Activated B cell treated with CpG ODN at 0.5 μM for 24 hours (primary cell): ENCODE measurements at regions not wholly inside any gene's neighbourhood (a gene's known extent, or its start where the extent isn't known, plus 50 kb on each side); places are given as distances from the start of the nearest gene placed in this dataset.

Experiments
- ATAC-seq: fragments of 200-7000 bp; cut with Tn5 transposase; one replicate; pipeline ENCODE4 v1.10.0; 2021; ENCODE audit warnings: low read depth, mild to moderate bottlenecking, moderate library complexity
- CTCF ChIA-PET: fragments of 350-600 bp; sonication (Branson Sonifier 250); formaldehyde crosslinking; loops from one replicate; lab custom pipeline; 2021; ENCODE audit warnings: antibody characterized with exemption; lab: Charles Lee
- POLR2A ChIA-PET: fragments of 350-600 bp; sonication (Branson Sonifier 250); formaldehyde crosslinking; loops from one replicate; lab custom pipeline; 2021; ENCODE audit warnings: antibody characterized with exemption; lab: Charles Lee
- DNase-seq: peaks from one replicate; pipeline ENCODE4 v3.0.0; 2022
- H3K27ac Mint-ChIP-seq: one replicate; pipeline ENCODE4 v1.8.0; 2020; ENCODE audit warnings: mixed read lengths
- H3K27me3 Mint-ChIP-seq: one replicate; pipeline ENCODE4 v1.8.0; 2021; ENCODE audit warnings: mixed read lengths
- H3K36me3 Mint-ChIP-seq: one replicate; pipeline ENCODE4 v1.8.0; 2021; ENCODE audit warnings: low read depth, mixed read lengths
- H3K4me1 Mint-ChIP-seq: one replicate; pipeline ENCODE4 v1.8.0; 2021; ENCODE audit warnings: mixed read lengths
- H3K4me3 Mint-ChIP-seq: one replicate; pipeline ENCODE4 v1.8.0; 2020; ENCODE audit warnings: mild to moderate bottlenecking, mixed read lengths
- H3K9me3 Mint-ChIP-seq: one replicate; pipeline ENCODE4 v1.8.0; 2020; ENCODE audit warnings: mixed read lengths
- intact Hi-C: fragments of 100-400 bp; cut with micrococcal nuclease; formaldehyde crosslinking; loops from one replicate; pipeline ENCODE4 v1.15.1; 2024
- TF ChIP-seq, protein P1 (sequence below): fragments of 200-600 bp; IDR thresholded peaks from one replicate; pipeline ENCODE4 v1.8.0; 2022; ENCODE audit warnings: antibody characterized with exemption, mild to moderate bottlenecking

DNA sequence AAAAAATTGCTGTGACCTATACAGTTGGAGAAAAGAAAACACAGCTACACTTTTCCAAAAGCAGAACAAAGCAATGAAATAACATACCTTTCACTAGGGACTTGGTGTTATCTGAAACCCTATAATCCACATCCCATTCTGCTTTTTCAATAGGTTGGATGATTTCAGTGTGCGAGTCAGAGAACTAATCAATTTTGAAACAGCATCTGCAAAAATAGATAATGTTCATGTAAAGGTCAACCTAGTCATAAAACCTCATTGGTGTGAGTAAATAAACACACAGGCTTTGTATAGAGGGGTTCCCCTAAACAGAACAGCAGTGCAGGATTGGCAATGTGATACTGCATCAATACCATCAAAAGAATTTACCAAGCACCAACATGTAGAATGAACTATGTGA, 173.0 kb upstream of the G2E3 start:
- H3K4me3 Mint-ChIP-seq, result no peak overlapping the region
- no peaks in the 10 kb centered on the region for H3K27me3 Mint-ChIP-seq
- H3K36me3 Mint-ChIP-seq, result no peaks in the 10 kb centered on the region
- no peak overlapping the region for H3K27ac Mint-ChIP-seq
- no peak for DNase-seq
- intact Hi-C loops, result no loop called here
- ATAC-seq, result no peak
- ChIA-PET CTCF (interaction anchor here (1.3 kb wide), 1 partner anchor 11 kb away, joined by 3 read pairs; no protein-coding TSS in a partner anchor), POLR2A (no interaction called here)
- H3K4me1 Mint-ChIP-seq, result no peaks in the 10 kb centered on the region
- H3K9me3 Mint-ChIP-seq, result no peaks in the 10 kb centered on the region
- TF ChIP-seq, protein P1, sequence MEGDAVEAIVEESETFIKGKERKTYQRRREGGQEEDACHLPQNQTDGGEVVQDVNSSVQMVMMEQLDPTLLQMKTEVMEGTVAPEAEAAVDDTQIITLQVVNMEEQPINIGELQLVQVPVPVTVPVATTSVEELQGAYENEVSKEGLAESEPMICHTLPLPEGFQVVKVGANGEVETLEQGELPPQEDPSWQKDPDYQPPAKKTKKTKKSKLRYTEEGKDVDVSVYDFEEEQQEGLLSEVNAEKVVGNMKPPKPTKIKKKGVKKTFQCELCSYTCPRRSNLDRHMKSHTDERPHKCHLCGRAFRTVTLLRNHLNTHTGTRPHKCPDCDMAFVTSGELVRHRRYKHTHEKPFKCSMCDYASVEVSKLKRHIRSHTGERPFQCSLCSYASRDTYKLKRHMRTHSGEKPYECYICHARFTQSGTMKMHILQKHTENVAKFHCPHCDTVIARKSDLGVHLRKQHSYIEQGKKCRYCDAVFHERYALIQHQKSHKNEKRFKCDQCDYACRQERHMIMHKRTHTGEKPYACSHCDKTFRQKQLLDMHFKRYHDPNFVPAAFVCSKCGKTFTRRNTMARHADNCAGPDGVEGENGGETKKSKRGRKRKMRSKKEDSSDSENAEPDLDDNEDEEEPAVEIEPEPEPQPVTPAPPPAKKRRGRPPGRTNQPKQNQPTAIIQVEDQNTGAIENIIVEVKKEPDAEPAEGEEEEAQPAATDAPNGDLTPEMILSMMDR, result no peak

DNA sequence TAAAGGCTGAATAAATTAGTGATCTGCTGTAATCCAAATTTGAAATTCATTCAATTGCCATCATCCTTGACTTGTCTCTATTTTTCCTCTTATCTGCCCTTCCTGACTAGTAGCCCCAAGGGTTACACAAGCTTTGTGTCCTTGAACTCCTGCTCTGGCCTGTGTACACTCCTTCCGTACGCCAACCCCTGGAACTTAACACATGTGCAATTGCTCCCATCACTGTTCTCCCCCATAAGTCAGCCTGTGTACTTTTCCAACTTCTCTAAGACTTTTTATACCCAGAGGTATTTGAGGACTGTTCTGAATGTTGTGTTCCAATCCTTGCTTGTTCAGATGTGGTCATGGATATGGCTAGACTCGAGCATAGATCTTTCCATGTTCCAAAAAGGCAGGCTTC, 171.1 kb upstream of the G2E3 start:
- Mint-ChIP-seq H3K27me3 (no peaks in the 10 kb centered on the region), H3K9me3 (no peaks in the 10 kb centered on the region), H3K4me1 (no peaks in the 10 kb centered on the region), H3K27ac (no peak overlapping the region), H3K4me3 (no peak overlapping the region), H3K36me3 (no peaks in the 10 kb centered on the region)
- ATAC-seq (no peak), DNase-seq (no peak)
- TF ChIP-seq, protein P1, result no peak
- intact Hi-C loops, result no loop called here
- ChIA-PET POLR2A (no interaction called here), CTCF (no interaction called here)

DNA sequence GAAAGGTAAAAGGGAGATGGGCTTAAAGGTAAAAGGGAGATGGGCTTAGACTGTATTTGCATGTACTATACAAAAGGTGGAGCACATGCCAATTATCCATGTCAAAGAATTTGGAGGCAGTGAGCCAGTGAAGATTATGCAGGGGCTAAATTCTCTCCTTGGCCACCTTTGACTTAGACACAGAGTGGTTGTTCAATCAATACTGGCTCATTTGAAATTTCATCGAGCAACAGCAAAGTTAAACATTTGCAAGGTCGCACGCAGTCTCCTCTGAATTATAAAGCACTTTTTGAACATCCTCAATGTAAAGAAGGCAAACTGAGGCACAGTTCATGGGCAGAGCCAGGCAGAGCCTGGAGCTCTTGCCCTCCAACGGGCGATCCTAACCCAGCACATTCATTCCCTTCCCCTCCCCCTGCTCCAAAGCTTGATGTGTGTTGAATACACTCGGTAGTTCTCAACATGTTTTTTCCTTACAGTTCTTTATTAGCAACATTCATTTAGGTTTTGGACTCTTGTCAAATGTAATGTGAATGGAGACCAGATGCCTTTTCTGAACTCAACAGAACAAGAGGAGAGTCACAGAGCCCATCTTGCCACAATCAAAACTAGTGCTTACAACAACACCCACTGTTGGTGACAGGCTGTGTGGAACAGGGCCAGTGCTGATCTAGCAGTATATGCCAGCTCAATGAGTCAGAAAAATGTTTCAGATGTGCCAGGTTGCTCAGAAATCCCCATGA, 169.7 kb upstream of the G2E3 start:
- Mint-ChIP-seq H3K4me1 (no peaks in the 10 kb centered on the region), H3K9me3 (no peaks in the 10 kb centered on the region), H3K27me3 (no peaks in the 10 kb centered on the region), H3K36me3 (no peaks in the 10 kb centered on the region), H3K4me3 (no peak overlapping the region), H3K27ac (no peak overlapping the region)
- ATAC-seq, result no peak
- ChIA-PET POLR2A (no interaction called here), CTCF (no interaction called here)
- TF ChIP-seq, protein P1, result no peak
- DNase-seq, result no peak
- intact Hi-C loops, result no loop called here

DNA sequence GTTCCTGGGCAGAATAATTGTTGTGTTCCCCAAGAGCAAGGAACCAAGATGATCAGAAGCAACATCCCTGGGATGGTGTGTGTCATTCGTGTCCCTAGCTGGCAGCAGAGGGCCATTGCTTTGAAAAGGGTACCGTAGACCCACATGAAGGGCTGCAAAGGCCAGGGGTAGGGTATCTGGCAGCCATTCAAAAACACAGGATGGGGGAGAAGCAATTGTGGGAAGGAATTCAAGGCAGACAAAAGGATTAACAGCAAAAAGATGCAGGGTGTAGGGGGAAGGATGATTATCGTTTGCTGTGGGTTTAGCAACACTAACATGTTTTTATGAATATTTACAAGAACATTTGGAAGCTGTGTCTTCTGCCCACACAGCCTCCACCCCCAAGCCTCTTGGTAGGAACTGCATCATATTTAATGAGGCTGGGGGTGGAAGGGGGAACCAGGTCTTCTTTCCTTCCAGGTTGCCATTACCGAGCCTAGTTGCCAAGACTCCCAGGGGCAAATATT, 169.0 kb upstream of the G2E3 start:
- POLR2A ChIA-PET, result no interaction called here
- CTCF ChIA-PET, result no interaction called here
- no peak overlapping the region for H3K27ac Mint-ChIP-seq
- no peaks in the 10 kb centered on the region for H3K9me3 Mint-ChIP-seq
- intact Hi-C loops, result no loop called here
- H3K4me1 Mint-ChIP-seq, result no peaks in the 10 kb centered on the region
- DNase-seq (no peak), ATAC-seq (no peak)
- TF ChIP-seq, protein P1, result no peak
- no peaks in the 10 kb centered on the region for H3K36me3 Mint-ChIP-seq
- no peaks in the 10 kb centered on the region for H3K27me3 Mint-ChIP-seq
- H3K4me3 Mint-ChIP-seq, result no peak overlapping the region

DNA sequence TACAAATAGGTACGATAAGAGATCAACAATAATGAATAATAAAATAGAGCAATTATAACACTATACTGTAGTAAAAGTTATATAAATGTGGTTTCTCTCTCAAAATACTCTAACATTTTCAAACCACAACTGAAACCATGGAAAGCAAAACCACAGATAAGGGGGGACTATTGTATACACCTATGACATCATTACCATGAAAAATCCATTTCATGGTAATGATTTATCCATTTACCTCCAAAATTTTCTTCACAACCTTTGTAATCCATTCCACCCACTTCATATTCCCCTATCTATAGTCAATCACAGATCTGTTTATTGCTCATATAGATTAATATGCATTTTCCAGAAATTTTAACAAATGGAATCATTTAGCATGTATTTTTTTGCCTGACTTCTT, 163.9 kb upstream of the G2E3 start:
- TF ChIP-seq, protein P1, result no peak
- CTCF ChIA-PET, result no interaction called here
- H3K4me3 Mint-ChIP-seq, result no peak overlapping the region
- ATAC-seq (no peak), DNase-seq (no peak)
- no peaks in the 10 kb centered on the region for H3K9me3 Mint-ChIP-seq
- H3K36me3 Mint-ChIP-seq, result no peaks in the 10 kb centered on the region
- intact Hi-C loops, result no loop called here
- no peaks in the 10 kb centered on the region for H3K4me1 Mint-ChIP-seq
- POLR2A ChIA-PET, result no interaction called here
- H3K27me3 Mint-ChIP-seq, result peaks cover 2% of the 10 kb centered on the region
- H3K27ac Mint-ChIP-seq, result no peak overlapping the region
